Mesodermal cell (in vitro differentiated cells): ENCODE measurements at regions not wholly inside any gene's neighbourhood (a gene's known extent, or its start where the extent isn't known, plus 50 kb on each side); places are given as distances from the start of the nearest gene placed in this dataset.
"Not testable (repeated sequence)": the region's sequence is repeated elsewhere in the genome, so short reads cannot be mapped to it uniquely, and the experiment has no call there.

ENCODE experiments used
- H3K27ac ChIP-seq: 2 replicates; pipeline ENCODE4 v1.7.0; 2013; ENCODE audit warnings: mild to moderate bottlenecking, low read depth, low read length, moderate library complexity; ENCODE audit not compliant: severe bottlenecking
- H3K36me3 ChIP-seq: 2 replicates; pipeline ENCODE4 v1.7.1; 2013; ENCODE audit warnings: mild to moderate bottlenecking, low read length, moderate library complexity; ENCODE audit not compliant: control insufficient read depth, insufficient read depth
- H3K4me1 ChIP-seq: one replicate; pipeline ENCODE4 v1.7.1; 2013; ENCODE audit warnings: mild to moderate bottlenecking, low read length; ENCODE audit not compliant: insufficient read depth, control insufficient read depth, poor library complexity, severe bottlenecking
- H3K4me3 ChIP-seq: 2 replicates; pipeline ENCODE4 v1.7.0; 2013; ENCODE audit warnings: low read length, control low read depth, mild to moderate bottlenecking; ENCODE audit not compliant: insufficient read depth, poor library complexity, severe bottlenecking; ENCODE audit errors: extremely low read depth
- H3K9me3 ChIP-seq: 2 replicates; pipeline ENCODE4 v1.7.1; 2013; ENCODE audit warnings: mild to moderate bottlenecking, low read length, moderate library complexity; ENCODE audit not compliant: control insufficient read depth
- WGBS, 2 experiments: methylation state at CpG; one replicate each; pipeline ENCODE4 v1.1.5; 2013; ENCODE audit warnings: missing lambda C conversion rate in 2 of 2; ENCODE audit not compliant: insufficient coverage in 2 of 2; 5-methylcytosine and 5-hydroxymethylcytosine counted together

- Histone ChIP-seq H3K27ac (no peak overlapping the region), H3K36me3 (no peaks in the 10 kb centered on the region), H3K9me3 (no peaks in the 10 kb centered on the region), H3K4me3 (no peak overlapping the region), H3K4me1 (peaks cover 3% of the 10 kb centered on the region)
Measured at GRCh38 chr2:133644846-133645245, 76.6 kb upstream of the NCKAP5 start.

GRCh38 chr2:133647386-133647785, 79.1 kb upstream of the NCKAP5 start:
- not testable (repeated sequence) for H3K9me3 ChIP-seq, H3K4me3 ChIP-seq, H3K36me3 ChIP-seq, H3K27ac ChIP-seq, H3K4me1 ChIP-seq
- WGBS, 2 experiments, result 91 to 92% methylated on average over 1 of the region's 1 CpG

GRCh38 chr2:133651861-133652260, 83.6 kb upstream of the NCKAP5 start:
- Histone ChIP-seq H3K9me3 (no peaks in the 10 kb centered on the region), H3K36me3 (no peaks in the 10 kb centered on the region), H3K27ac (no peak overlapping the region), H3K4me3 (no peak overlapping the region), H3K4me1 (peaks cover under 1% of the 10 kb centered on the region)
- WGBS, 2 experiments, result 86% methylated on average over 1 of the region's 2 CpGs; no CpG with 5 or more reads in 1 of the 2 experiments

- Histone ChIP-seq H3K9me3 (no peaks in the 10 kb centered on the region), H3K27ac (no peak overlapping the region), H3K4me1 (peaks cover 5% of the 10 kb centered on the region), H3K36me3 (no peaks in the 10 kb centered on the region), H3K4me3 (no peak overlapping the region)
- WGBS, 2 experiments, result 84 to 91% methylated on average over 2 to 4 of the region's 4 CpGs
Measured at GRCh38 chr2:133652398-133652797, 84.1 kb upstream of the NCKAP5 start.

GRCh38 chr2:133653056-133653455, 84.8 kb upstream of the NCKAP5 start:
- Histone ChIP-seq H3K4me3 (no peak overlapping the region), H3K36me3 (no peaks in the 10 kb centered on the region), H3K27ac (no peak overlapping the region), H3K9me3 (no peaks in the 10 kb centered on the region), H3K4me1 (peaks cover 8% of the 10 kb centered on the region)

- Histone ChIP-seq H3K27ac (no peak overlapping the region), H3K4me1 (peaks cover 18% of the 10 kb centered on the region), H3K4me3 (no peak overlapping the region), H3K36me3 (no peaks in the 10 kb centered on the region), H3K9me3 (no peaks in the 10 kb centered on the region)
Measured at GRCh38 chr2:133654949-133655348, 86.7 kb upstream of the NCKAP5 start.

GRCh38 chr2:133655610-133656009, 87.3 kb upstream of the NCKAP5 start:
- H3K4me3 ChIP-seq, result no peak overlapping the region
- H3K9me3 ChIP-seq, result no peaks in the 10 kb centered on the region
- peaks cover 18% of the 10 kb centered on the region for H3K4me1 ChIP-seq
- no peak overlapping the region for H3K27ac ChIP-seq
- 73 to 100% methylated on average over 1 of the region's 1 CpG for WGBS, 2 experiments
- H3K36me3 ChIP-seq, result no peaks in the 10 kb centered on the region

GRCh38 chr2:133657591-133657990, 89.3 kb upstream of the NCKAP5 start:
- Histone ChIP-seq H3K36me3 (no peaks in the 10 kb centered on the region), H3K4me1 (peaks cover 21% of the 10 kb centered on the region), H3K4me3 (no peak overlapping the region), H3K27ac (peak overlapping the region; percentile 78), H3K9me3 (no peaks in the 10 kb centered on the region)
- 79 to 89% methylated on average over 5 to 6 of the region's 6 CpGs for WGBS, 2 experiments

- Histone ChIP-seq H3K4me3 (no peak overlapping the region), H3K9me3 (no peaks in the 10 kb centered on the region), H3K4me1 (peaks cover 21% of the 10 kb centered on the region), H3K27ac (peak overlapping the region; percentile 78), H3K36me3 (no peaks in the 10 kb centered on the region)
- 87 to 93% methylated on average over 5 to 6 of the region's 11 CpGs for WGBS, 2 experiments
Measured at GRCh38 chr2:133658020-133658903, 90.0 kb upstream of the NCKAP5 start.

GRCh38 chr2:133660510-133660909, 92.2 kb upstream of the NCKAP5 start:
- Histone ChIP-seq H3K4me1 (peaks cover 21% of the 10 kb centered on the region), H3K4me3 (no peak overlapping the region)

GRCh38 chr2:133661392-133661791, 93.1 kb upstream of the NCKAP5 start:
- WGBS, 2 experiments, result 89 to 98% methylated on average over 4 of the region's 4 CpGs

More at GRCh38 chr2:133660510-133660909, 92.2 kb upstream of the NCKAP5 start:
- Histone ChIP-seq H3K9me3 (no peaks in the 10 kb centered on the region), H3K36me3 (no peaks in the 10 kb centered on the region), H3K27ac (no peak overlapping the region)
- WGBS, 2 experiments, result 90 to 92% methylated on average over 6 of the region's 6 CpGs

More at GRCh38 chr2:133661392-133661791, 93.1 kb upstream of the NCKAP5 start:
- Histone ChIP-seq H3K4me3 (no peak overlapping the region), H3K4me1 (peaks cover 21% of the 10 kb centered on the region), H3K9me3 (no peaks in the 10 kb centered on the region), H3K36me3 (no peaks in the 10 kb centered on the region), H3K27ac (no peak overlapping the region)
